ENCODE measurements at regions not wholly inside any gene's neighbourhood (a gene's known extent, or its start where the extent isn't known, plus 50 kb on each side); places are given as distances from the start of the nearest gene placed in this dataset.

DNA sequence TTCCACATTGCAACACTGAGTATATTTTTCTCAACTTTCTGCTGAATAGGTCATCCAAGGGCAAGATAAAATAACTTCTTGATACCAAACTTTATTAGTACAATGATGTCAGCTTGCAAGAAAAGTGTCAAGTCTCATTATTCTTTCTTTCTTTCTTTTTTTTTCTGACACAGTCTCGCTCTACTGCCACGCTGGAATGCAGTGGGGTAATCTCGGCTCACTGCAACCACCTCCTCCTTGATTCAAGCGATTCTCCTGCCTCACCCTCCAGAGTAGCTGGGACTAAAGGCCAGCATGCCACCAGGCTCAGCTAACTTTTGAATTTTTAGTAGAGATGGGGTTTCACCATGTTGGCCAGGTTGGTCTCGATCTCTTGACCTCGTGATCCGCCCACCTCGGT lies 523.4 kb downstream of the FSCB start:
- DNase-seq: no peak

DNA sequence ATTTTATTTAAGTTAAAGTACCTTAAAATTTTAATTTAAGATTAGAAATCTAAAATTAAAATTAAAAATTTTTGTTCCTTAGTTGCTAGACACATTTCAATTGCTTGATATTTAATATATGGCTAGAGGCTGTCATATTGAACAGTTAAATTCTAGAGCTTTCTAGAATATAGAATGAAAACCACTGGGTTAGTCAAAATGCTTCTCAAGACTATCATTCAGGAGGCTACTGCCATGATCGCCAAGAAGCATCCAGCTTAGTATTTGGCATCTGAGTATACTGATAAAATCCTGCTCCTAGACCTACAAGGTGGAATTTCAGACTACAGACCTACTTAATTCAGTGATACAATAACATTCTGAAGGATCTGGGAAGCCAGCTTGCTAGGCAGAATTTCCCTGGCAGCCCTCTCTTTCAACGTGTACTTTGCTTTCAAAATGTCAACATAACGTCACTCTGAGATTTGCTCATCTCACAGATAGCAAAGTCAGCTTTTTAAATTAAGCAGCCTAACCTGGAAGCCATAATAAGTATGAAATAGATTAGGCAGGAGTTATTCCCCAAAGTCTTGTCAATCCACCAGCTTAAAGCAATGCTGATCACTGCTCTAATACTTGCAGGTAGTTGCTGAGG lies 525.8 kb downstream of the FSCB start:
- DNase-seq: no peak

DNA sequence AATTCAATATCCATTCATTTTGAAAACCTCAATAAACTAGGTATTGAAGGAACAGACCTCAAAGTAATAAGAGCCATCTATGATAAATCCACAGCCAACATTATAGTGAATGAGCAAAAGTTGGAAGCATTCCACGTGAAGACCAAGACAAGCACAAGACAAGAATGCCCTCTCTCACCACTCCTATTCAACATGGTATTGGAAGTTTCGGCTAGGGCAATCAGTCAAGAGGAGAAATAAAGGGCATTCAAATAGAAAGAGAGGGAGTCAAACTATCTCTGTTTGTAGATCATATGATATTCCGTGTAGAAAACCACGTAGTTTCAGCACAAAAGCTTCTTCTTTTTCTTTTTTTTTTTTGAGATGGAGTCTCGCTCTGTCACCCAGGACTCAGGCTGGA lies 550.3 kb downstream of the FSCB start:
- no peak for DNase-seq

DNA sequence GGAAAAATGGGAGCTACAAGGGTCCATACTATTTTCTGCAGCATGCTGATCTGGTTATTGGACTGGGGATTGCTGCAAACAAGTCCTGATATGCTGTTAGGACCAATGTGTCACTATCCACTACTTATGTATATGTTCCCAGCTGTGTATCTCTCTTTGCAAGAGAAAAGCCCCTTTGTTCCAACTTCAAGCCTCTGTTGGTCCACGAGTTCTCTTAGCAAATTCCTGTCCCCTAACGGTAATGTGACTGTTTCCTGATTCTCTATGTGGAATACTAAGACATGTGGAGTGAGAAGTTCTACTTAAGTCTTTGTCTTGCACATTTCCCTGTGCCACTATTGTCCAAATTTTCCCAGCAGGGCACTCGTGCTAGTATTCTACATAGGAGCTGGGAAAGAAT lies 557.7 kb downstream of the FSCB start:
- no peak for DNase-seq

DNA sequence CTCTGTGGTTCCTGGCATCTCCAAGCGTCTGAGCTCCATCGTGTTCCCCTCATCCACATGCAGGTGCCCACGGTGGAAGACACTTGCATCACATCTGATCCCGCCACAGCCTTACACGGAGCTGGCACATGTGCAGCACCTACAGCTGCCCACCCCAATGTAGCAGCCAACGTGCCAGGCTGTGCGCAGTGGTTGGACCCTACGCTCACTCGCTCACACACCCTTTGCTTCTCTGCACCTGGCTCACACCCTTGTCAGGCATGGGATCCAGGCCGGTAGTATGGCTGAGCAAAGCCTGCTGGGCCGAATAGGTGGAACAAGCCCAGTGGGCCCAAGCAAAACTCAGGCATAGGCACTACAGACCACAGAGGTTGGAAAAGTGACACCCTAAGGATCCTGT lies 567.2 kb downstream of the FSCB start:
- DNase-seq: no peak

DNA sequence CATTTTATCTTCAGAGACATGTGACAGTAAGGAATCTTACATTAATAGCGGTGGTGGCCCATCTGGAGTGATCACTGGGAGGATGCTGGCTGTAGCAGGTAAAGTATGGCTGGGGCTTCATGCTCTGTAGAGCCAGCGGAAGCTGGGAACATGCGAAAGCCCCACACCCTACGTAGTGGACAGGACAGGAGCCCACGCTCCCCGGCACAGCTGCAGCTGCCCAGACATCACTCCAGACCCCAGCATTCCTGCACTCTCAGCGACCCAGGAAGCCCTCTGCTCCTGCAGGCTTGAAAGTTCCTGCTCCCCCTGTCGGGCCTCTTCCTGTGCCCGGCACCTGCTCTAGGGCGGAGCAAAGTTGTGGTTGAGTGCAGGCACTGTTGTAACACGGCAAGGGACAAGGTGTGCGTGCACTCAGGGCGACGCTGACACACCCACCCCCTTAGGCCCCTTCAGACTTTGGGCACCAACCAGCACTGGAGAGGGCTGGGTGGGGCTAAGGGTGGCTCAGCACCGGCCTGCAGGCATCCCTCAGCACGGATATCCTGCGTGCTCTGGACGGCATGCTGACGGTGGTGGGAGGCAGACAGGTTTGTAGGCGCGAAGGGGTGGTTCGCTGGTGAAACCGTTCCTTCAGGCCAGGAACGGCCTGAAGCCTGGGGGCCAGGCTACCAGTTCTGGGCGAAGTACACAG lies 568.3 kb downstream of the FSCB start:
- no peak for DNase-seq

DNA sequence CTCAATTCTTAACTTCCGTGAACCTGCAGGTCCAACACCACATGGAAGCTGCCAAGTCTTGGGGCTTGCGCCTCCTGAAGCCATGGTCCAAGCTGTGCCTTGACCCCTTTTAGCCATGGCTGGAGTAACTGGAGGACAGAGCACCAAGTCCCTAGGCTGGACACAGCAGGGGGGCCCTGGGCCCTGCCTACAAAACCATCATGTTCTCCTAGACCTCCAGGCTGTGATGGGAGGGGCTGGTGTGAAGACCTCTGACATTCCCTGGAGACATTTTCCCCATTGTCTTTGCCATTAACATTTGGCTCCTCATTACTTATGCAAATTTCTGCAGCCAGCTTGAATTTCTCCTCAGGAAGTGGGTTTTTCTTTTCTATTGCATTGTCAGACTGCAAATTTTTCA lies 570.1 kb downstream of the FSCB start:
- DNase-seq: no peak

DNA sequence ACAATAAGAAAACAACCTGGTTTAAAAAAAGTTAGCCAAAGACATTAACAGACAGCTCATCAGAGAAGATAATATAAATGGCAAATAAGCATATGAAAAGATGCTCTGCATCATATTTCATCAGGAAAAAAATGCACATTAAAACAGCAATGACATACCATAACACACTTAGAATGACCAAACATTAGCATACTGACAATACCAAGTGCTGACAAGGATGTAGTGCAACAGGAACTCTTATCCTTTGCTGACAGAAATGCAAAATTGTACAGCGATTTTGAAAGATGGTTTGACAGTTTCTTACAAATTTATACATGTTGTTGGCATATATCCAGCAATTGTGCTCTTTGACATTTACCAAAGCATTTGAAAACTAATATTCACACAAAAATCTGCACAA lies 573.0 kb downstream of the FSCB start:
- DNase-seq: no peak

DNA sequence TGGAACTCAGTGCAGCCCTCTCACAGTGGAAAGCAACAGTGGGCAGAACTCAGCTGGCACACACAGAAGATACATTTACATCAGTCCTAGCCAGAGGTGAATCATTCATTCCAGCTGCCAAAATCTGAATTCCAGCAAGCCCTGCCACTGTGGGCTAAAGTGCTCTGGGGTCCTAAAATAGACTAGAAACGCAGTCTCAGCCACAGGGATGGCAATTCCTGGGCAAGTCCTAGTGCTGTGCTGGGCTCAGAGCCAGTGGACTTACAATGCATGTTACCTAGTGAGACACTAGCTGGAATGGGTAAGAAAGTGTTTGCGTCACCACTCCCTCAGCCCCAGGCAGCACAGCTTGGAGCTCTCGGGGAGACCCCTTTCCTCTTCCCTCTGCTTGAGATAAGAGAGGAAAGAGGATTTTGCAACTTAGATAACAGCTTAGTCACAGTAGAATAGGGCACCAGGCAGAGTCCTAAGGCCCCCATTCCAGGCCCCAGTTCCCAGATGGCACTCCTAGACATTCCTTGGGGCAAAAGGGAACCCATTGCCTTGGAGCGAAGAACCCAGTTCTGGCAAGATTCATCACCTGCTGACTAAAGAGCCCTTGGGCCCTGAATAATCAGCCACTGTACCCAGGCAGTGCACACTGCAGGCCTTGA lies 592.9 kb downstream of the FSCB start:
- no peak for DNase-seq

DNA sequence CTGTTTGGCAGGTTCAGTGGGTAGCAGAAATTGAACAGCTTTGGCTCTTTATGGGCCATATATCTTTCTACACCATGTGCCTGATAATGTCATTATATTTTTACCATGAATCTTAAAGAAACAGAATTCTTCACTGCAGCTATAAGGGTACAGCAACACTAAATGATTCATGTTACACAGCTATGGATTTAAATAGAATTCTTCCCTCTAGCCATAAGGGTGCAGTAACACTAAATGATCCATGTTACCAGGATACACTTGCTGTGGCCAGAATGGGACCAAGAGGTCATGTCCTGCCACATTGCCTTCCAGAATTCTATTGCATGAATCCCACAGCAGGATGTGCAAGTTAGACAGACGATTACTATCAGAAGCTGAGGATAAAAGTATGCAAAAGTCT lies 603.9 kb downstream of the FSCB start:
- DNase-seq: no peak

DNA sequence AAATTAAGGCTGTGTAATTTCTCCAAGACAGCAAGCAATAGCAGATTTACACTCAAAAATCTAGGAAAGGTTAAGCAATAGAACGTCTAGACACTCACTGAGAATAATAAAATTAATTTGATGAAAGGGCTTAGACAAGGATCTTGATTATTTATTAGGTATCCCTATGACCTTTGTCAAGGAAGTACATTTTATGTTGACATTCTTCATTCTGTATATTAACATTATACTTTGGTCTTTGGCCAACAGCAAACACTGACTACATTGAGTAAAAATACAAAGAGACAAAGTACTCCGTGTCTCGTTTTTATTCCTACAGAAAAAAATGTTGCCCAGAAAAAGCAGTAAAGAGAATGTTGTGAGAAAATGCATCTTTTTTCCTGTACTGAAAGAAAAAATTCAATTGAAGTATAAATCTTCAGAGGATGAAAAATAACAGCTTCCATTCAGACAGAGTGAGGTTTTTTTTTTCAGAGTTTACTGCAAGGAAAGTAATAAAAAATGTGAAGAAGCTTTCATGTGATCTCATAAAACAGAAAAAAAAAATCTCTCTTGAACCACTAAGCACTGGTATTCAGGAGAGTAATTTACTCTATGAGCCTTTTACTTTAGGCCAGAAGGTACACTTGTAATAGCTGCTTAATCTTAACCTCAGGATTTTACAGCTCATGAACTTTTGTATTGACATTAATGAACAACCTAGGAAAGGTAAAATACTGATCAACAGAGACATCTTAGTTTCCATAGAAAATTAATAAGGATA lies 605.0 kb downstream of the FSCB start:
- DNase-seq: no peak

DNA sequence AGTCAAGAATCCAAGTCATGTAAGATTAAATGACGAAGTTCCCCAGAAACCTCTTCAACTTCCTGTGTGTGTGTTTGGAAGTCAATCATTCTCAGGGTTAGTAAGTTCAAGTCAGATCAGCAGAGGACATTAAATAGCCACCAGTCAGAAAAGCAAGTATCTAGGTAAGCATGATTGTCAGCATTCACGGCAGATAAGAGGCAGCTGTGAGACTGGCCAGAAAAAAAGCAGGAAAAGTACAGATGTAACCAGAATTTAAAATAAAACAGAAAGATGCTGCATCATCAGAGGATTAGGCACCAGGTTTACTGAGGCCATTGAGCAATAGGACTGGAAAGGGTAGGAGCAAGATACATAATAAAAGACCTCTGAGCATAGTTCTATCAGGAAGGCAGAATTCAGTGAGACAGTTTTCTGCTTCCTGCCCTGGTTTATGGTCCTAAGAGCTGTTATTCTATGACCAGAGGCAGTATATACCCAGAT lies 606.9 kb downstream of the FSCB start:
- no peak for DNase-seq

DNA sequence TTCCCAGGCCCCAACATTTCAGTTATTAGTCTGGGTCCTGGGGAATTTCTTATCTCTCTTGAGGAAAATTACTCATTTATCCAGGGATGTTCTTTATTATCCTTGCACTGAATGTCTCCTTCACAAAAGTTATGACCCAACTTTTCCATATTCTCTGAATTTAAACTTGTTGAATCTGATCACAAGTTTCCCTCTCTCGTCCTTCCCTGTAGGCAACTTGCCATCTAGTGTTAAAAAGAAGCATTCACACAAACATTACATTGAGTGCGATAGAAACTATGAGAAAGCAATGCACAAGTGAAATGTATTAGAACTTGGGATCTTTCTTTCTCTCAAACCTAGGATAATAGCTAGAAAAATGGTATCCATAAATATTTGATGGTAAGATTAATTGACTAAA lies 608.4 kb downstream of the FSCB start:
- peak; percentile 13 for DNase-seq

DNA sequence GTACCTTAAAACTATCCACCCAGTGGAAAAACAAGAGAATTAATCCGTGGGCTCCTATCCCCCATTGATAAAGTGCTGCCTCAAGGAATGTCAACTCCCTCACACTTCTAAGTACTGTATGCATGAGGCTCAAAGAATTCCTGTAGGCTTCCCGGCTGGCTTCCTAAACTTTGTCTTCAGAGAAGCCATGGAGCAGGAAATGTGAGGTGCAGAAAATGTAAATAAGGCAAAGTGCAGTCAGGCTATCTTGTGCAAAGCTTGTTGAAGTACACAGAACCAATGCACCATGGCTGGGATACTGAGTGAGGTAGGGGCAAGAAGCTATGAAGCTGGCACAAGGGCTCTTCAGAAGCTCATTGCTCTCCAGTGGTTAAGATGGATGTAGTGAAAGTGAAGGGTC lies 611.0 kb downstream of the FSCB start:
- no peak for DNase-seq

DNA sequence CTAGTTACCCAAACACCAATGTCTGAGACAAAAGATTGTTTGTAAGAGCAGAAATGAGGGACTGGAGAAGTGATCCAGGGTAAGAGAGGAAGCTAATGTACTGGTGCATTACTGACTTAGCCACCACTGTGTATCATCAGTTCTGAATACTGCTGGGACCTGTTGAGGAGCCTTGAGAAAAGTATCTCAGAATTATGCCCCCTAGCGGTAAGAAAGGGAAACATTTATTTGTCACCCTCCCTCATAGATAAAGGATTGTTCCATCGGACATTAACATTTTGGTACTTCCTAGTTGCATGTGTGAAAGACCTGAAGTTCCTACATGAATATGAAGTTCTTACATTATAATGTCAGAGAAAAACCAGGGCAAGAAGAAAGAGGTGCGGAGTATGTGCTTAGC lies 612.5 kb downstream of the FSCB start:
- DNase-seq: no peak

DNA sequence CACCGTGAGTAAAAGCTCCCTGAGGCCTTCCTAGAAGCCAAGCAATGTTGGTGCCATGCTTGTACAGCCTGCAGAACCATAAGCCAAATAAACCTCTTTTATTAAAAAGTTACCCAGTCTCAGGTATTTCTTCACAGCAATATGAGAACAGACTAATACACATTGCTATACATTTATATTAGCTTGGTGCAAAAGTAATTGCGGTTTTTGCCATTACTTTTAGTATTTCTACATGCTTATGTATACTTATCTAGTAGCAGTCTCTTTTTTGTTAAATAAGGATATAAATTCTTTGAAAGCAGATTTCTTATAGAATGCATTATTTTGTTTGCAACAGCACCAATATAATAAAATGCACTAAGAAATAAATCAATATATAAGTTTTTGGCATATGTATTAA lies 619.6 kb downstream of the FSCB start:
- no peak for DNase-seq

DNA sequence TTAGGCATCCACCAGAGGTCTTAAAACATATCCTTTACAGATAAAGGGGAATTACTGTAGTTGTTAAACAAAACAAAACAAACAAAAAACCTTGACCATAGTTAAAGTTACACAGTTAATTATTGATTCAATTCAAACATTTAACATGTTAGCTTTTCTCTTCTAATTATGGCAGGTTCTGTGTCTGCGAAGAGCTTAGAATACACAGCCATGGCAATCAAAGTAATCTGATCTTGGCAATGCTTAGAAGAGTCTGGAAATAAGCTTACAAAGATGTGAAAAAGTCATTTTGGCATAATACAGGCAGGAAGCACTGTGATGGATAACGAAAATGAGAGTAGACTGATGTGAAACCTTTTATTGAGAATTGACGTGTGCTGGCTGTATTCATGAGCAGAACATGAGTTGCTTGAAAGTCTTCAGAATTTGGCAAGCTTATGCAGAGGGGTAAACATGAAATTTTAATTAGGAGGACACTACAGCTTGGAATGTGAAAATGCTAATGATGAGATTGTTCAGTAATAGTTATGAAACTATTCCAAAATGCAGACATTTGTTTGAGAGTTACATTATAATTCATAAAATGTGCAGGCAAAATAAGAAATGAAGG lies 629.6 kb downstream of the FSCB start:
- DNase-seq: no peak

DNA sequence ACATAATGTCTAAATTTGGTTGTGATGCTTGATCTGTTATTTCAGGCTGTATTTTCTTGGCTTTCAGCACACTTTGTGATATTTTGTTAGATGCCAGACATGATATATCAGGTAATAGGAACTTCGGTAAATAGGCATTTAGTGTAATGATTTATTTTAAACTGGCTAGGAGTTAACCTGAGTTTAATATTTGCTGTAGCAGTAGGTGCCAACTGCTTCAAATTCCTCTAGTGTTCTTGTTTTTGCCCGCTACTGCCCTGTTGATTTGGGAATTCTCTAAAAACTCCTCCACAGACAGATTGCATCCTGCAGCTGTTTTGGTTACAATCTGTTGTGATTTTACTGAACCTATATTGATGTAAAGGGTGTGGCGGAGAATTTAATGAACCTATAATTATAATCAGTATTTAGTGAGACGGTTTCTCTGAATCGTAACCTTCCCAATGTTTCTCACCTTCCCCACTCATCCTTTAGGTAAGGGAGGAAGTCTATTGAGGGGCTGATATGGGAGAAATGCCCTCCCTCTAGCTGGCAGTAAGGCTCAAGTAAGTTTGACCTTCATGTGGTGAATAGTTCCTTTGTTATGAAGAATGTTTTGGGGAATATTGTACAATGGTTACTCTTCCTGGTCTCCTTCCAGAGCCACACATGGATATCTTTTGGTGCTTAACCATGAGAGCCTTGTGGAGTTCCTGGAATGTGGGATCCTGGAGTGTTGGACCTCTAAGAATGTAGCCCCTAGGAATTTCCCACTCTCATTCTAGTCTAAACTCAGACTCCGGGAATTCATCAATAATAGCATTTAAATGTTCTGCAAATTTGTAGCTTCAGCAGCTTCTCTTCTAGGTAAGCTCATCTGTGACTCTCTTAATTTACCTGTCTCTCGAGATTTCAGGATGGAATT lies 634.1 kb downstream of the FSCB start:
- DNase-seq: no peak

DNA sequence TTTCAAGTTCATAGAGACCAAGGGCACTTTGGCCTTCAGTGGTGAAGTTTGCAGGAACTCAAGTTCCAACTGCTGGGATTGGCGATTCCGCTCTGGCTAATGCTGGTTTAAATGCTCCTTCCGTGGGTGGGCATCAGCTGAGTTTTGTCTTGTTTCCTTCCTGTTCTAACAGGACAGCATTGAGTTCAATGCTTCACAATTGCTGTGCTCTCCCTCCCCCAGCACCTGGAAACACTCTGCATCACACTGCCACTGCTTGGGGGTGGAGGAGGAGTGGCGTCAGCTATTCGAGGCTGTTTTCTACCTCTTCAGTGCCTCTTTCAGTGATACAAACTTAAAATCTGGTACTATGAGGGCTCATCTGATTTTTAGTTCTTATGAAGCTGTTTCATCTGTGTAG lies 634.9 kb downstream of the FSCB start:
- DNase-seq: no peak

DNA sequence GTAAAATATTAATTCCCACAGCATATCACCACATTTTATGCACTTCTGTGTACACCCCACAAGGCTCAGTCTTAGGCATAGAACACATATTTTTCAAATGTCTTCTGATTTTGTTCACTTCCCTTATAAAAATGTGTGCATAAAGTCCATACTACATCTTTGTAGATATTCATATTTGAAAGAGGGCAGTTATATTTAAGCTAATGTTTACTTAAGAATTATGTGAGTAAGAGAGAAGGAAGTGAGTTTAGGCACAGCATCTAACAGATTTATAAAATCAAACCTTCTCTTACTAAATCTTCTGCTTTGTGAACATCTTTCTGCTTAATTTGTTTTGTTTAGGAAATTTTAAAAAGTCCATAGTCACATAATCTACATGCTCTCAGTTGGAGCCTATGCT lies 648.1 kb downstream of the FSCB start:
- no peak for DNase-seq

DNA sequence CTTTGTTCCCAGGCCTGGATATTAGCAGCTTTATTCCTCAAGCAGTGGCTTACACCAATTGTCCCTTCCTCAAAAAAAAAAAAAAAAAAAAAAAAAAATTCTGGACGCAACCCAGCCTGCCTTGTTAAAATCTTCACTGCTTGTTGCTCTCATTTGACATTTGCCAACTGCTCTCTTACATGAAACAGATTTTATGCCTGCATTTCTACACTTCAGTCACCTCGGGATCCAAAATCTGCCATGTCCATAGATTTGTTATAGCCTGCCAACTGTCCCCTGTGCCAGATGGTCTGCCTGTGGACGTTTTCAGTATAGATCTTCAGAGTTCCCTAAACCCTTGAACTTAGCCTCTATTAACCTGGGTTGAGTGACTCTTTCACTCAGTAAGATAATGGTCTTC lies 651.5 kb downstream of the FSCB start:
- DNase-seq: no peak

DNA sequence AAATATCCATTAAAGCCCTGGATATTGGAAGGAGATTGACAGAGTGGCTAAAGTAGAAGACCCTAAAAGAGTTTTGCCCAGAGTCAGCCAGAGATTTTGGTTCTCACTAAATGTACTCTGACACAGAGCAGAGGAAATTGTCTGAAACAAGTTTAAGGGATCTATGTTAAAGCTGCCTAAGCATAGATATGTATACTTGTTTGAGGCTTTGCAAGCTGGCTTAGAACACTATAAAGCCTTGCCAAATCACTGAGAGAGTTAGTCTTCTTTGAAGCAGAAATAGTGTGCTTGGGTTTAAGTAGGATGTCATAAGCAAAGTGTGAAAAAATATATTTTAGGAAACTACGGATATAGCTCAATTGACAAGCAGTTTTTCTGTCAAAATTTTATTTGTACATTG lies 653.5 kb downstream of the FSCB start:
- DNase-seq: no peak
